ENCODE measurements at regions not wholly inside any gene's neighbourhood (a gene's known extent, or its start where the extent isn't known, plus 50 kb on each side); places are given as distances from the start of the nearest gene placed in this dataset.

- CTCF ChIA-PET, result interaction anchor here (1.2 kb wide), 1 partner anchor 29 kb away, joined by 3 read pairs; no protein-coding TSS in a partner anchor
- Histone ChIP-seq H3K9ac (no peak overlapping the region), H4K20me1 (ENCODE audit: insufficient read depth) (no peaks in the 10 kb centered on the region), H3K36me3 (replicated peaks in 1 of 2; ENCODE audit: control insufficient read depth in 1 of 2, insufficient read depth in 2 of 2, low read length in 1 of 2) (no peaks in the 10 kb centered on the region), H3K9me2 (no peaks in the 10 kb centered on the region), H3K79me2 (ENCODE audit: insufficient read depth) (no peaks in the 10 kb centered on the region), H3K4me3 (ENCODE audit: low read depth in 2 of 2, low read length in 1 of 2) (no peak overlapping the region), H3K4me2 (no peak overlapping the region), H2AFZ (ENCODE audit: low read depth) (no peak overlapping the region), H3K4me1 (ENCODE audit: control insufficient read depth in 1 of 2, insufficient read depth in 2 of 2, low read depth in 1 of 2, low read length in 1 of 2) (no peaks in the 10 kb centered on the region), H3K9me3 (no peaks in the 10 kb centered on the region), H3K27me3 (ENCODE audit: insufficient read depth) (no peaks in the 10 kb centered on the region), H3F3A (replicated peaks; ENCODE audit: insufficient read depth) (no peaks in the 10 kb centered on the region), H3K27ac (ENCODE audit: low read depth in 2 of 2, low read length in 1 of 2) (no peak overlapping the region)
- POLR2A ChIA-PET, result no interaction called here
- no peak for DNase-seq
- TF ChIP-seq NRF1 (IDR thresholded peaks at IDR 0.05; ENCODE audit: low read depth, low read length) (no peak), POLR2AphosphoS5 (IDR thresholded peaks at IDR 0.05; ENCODE audit: low read depth, low read length) (no peak), PBX3 (IDR thresholded peaks at IDR 0.05) (no peak), MEF2A (IDR thresholded peaks at IDR 0.05; ENCODE audit: borderline replicate concordance, low read depth) (no peak), EP300 (IDR thresholded peaks at IDR 0.05; ENCODE audit: borderline replicate concordance in 1 of 2, low read depth in 1 of 2, low read length in 1 of 2) (no peak), USF1 (IDR thresholded peaks at IDR 0.05; ENCODE audit: borderline replicate concordance, low read depth) (no peak), FOXJ3 (CRISPR knock-in tag; IDR thresholded peaks at IDR 0.05) (no peak), SIN3A (IDR thresholded peaks at IDR 0.05; ENCODE audit: borderline replicate concordance, low read depth, low read length) (no peak), FOXM1 (IDR thresholded peaks at IDR 0.05; ENCODE audit: low read depth) (no peak), ELF1 (IDR thresholded peaks at IDR 0.05) (no peak), RFX5 (IDR thresholded peaks at IDR 0.05; ENCODE audit: low read length) (no peak), CTCF (IDR thresholded peaks at IDR 0.05) (no peak), NFIC (IDR thresholded peaks at IDR 0.05; ENCODE audit: borderline replicate concordance) (no peak), RCOR1 (IDR thresholded peaks at IDR 0.05; ENCODE audit: low read length) (no peak), GATA2 (CRISPR knock-in tag; IDR thresholded peaks at IDR 0.05) (no peak), GABPA (IDR thresholded peaks at IDR 0.05; ENCODE audit: low read depth) (no peak), EZH2phosphoT487 (IDR thresholded peaks at IDR 0.05; ENCODE audit: borderline replicate concordance, low read depth) (no peak), MXI1 (IDR thresholded peaks at IDR 0.05; ENCODE audit: low read depth, low read length) (no peak)
- TF ChIP-seq, protein P1, sequence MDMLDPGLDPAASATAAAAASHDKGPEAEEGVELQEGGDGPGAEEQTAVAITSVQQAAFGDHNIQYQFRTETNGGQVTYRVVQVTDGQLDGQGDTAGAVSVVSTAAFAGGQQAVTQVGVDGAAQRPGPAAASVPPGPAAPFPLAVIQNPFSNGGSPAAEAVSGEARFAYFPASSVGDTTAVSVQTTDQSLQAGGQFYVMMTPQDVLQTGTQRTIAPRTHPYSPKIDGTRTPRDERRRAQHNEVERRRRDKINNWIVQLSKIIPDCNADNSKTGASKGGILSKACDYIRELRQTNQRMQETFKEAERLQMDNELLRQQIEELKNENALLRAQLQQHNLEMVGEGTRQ (IDR thresholded peaks at IDR 0.05; ENCODE audit: borderline replicate concordance, low read depth, low read length), result no peak
- TF ChIP-seq, protein P2, sequence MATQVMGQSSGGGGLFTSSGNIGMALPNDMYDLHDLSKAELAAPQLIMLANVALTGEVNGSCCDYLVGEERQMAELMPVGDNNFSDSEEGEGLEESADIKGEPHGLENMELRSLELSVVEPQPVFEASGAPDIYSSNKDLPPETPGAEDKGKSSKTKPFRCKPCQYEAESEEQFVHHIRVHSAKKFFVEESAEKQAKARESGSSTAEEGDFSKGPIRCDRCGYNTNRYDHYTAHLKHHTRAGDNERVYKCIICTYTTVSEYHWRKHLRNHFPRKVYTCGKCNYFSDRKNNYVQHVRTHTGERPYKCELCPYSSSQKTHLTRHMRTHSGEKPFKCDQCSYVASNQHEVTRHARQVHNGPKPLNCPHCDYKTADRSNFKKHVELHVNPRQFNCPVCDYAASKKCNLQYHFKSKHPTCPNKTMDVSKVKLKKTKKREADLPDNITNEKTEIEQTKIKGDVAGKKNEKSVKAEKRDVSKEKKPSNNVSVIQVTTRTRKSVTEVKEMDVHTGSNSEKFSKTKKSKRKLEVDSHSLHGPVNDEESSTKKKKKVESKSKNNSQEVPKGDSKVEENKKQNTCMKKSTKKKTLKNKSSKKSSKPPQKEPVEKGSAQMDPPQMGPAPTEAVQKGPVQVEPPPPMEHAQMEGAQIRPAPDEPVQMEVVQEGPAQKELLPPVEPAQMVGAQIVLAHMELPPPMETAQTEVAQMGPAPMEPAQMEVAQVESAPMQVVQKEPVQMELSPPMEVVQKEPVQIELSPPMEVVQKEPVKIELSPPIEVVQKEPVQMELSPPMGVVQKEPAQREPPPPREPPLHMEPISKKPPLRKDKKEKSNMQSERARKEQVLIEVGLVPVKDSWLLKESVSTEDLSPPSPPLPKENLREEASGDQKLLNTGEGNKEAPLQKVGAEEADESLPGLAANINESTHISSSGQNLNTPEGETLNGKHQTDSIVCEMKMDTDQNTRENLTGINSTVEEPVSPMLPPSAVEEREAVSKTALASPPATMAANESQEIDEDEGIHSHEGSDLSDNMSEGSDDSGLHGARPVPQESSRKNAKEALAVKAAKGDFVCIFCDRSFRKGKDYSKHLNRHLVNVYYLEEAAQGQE (IDR thresholded peaks at IDR 0.05; ENCODE audit: low read depth, low read length), result no peak
- WGBS (ENCODE audit: low lambda C conversion rate), result no CpG with 5 or more reads among the region's 4 CpGs
These were observed 413.3 kb downstream of the PRDM5 start for GRCh38 chr4:120509222-120509621.
